Subcutaneous abdominal adipose tissue (tissue), 5 donors: ENCODE measurements at regions not wholly inside any gene's neighbourhood (a gene's known extent, or its start where the extent isn't known, plus 50 kb on each side); places are given as distances from the start of the nearest gene placed in this dataset.
"Not testable (repeated sequence)": the region's sequence is repeated elsewhere in the genome, so short reads cannot be mapped to it uniquely, and the experiment has no call there.

Experiments
- H3K27ac ChIP-seq: one replicate; pipeline ENCODE4 v1.7.0; 2013; ENCODE audit warnings: low read depth, mild to moderate bottlenecking, inconsistent platforms, low read length, moderate library complexity
- H3K27me3 ChIP-seq, 5 donors: one replicate each; pipeline ENCODE4 v1.7.0; 2013; ENCODE audit warnings: low read length in 5 of 5, inconsistent platforms in 1 of 5; ENCODE audit not compliant: control insufficient read depth in 5 of 5, insufficient read depth in 4 of 5
- H3K36me3 ChIP-seq, 5 donors: one replicate each; pipeline ENCODE4 v1.7.0; 2013; ENCODE audit warnings: low read length in 5 of 5; ENCODE audit not compliant: control insufficient read depth in 5 of 5, insufficient read depth in 5 of 5
- H3K4me1 ChIP-seq, 5 donors: one replicate each; pipeline ENCODE4 v1.7.0; 2013; ENCODE audit warnings: low read length in 5 of 5, mild to moderate bottlenecking in 3 of 5, moderate library complexity in 1 of 5; ENCODE audit not compliant: control insufficient read depth in 5 of 5, insufficient read depth in 5 of 5
- H3K4me3 ChIP-seq, 5 donors: one replicate each; pipeline ENCODE4 v1.7.0; 2013; ENCODE audit warnings: low read length in 5 of 5, low read depth in 1 of 5
- H3K9ac ChIP-seq, 5 donors: one replicate each; pipeline ENCODE4 v1.7.0; 2013; ENCODE audit warnings: low read length in 5 of 5, mild to moderate bottlenecking in 4 of 5, moderate library complexity in 3 of 5
- H3K9me3 ChIP-seq, 5 donors: one replicate each; pipeline ENCODE4 v1.7.0; 2013; ENCODE audit warnings: low read length in 5 of 5; ENCODE audit not compliant: control insufficient read depth in 5 of 5
- donor health status: healthy.
- donor health status: healthy.
- donor health status: healthy.
- donor health status: healthy.
- donor health status: healthy.

GRCh38 chr2:121832412-121833357 lies 77.2 kb downstream of the TSN start:
- Histone ChIP-seq H3K36me3 (no peaks in the 10 kb centered on the region), H3K27me3 (peaks cover 0 to 9% (median 2%) of the 10 kb centered on the region in 5 donors), H3K4me3 (no peak overlapping the region), H3K9ac (no peak overlapping the region), H3K4me1 (no peaks in the 10 kb centered on the region), H3K27ac (no peak overlapping the region), H3K9me3 (no peaks in the 10 kb centered on the region)

DNA sequence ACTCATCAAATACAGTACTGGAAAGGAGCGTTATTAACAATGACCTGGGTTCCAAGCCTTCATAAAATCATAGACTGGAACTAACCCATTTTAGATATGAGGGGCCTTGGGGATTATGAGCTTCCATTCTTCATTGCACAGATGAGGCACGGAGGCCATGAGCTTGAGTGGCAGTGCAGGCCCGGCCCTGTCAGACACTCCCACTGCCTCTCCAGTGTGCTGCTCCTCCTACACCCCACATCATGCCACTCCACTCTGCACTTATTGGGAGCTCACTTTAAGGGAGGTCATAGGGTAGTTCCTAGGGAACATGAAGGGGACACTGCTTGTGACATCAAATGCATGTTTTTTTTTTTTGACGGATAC lies 77.9 kb downstream of the TSN start:
- Histone ChIP-seq H3K27me3 (peaks cover 0 to 9% (median 2%) of the 10 kb centered on the region in 5 donors), H3K36me3 (no peaks in the 10 kb centered on the region), H3K9ac (no peak overlapping the region), H3K4me3 (no peak overlapping the region), H3K9me3 (no peaks in the 10 kb centered on the region), H3K4me1 (no peaks in the 10 kb centered on the region), H3K27ac (no peak overlapping the region)

GRCh38 chr2:121836611-121837010 lies 81.2 kb downstream of the TSN start:
- H3K9me3 ChIP-seq: no peaks in the 10 kb centered on the region
- no peak overlapping the region for H3K4me3 ChIP-seq
- no peaks in the 10 kb centered on the region for H3K36me3 ChIP-seq
- peaks cover 0 to 9% (median 3%) of the 10 kb centered on the region in 5 donors for H3K27me3 ChIP-seq
- no peak overlapping the region for H3K9ac ChIP-seq
- H3K27ac ChIP-seq: no peak overlapping the region
- no peaks in the 10 kb centered on the region for H3K4me1 ChIP-seq

- no peaks in the 10 kb centered on the region for H3K4me1 ChIP-seq
- no peak overlapping the region for H3K4me3 ChIP-seq
- no peak overlapping the region for H3K27ac ChIP-seq
- peaks cover 0 to 3% (median 3%) of the 10 kb centered on the region in 5 donors for H3K27me3 ChIP-seq
- H3K9me3 ChIP-seq: no peaks in the 10 kb centered on the region
- no peaks in the 10 kb centered on the region for H3K36me3 ChIP-seq
- H3K9ac ChIP-seq: no peak overlapping the region
Observed at GRCh38 chr2:121837591-121837990, 82.1 kb downstream of the TSN start.

GRCh38 chr2:121838551-121838950 lies 83.1 kb downstream of the TSN start:
- H3K36me3 ChIP-seq: no peaks in the 10 kb centered on the region
- no peak overlapping the region for H3K4me3 ChIP-seq
- no peak overlapping the region for H3K27ac ChIP-seq
- H3K27me3 ChIP-seq: peaks cover 0 to 3% (median 3%) of the 10 kb centered on the region in 5 donors
- H3K9ac ChIP-seq: no peak overlapping the region
- H3K9me3 ChIP-seq: no peaks in the 10 kb centered on the region
- no peaks in the 10 kb centered on the region for H3K4me1 ChIP-seq

DNA sequence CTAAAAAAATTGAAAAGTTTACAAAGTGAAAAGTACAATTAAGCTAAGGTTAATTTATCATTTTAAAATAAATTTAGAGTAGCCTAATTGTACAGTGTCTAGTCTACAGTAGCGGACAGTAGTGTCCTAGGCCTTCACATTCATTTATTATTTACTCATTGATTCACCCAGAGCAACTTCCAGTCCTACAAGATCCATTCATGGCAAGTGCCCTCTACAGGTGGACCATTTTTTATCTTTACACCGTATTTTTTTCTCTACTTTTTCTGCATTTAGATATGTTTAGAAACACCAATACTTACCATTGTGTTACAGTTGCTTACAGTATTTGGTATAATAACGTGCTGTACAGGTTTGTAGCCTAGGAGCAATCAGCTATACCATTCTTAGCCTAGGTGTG lies 84.1 kb downstream of the TSN start:
- no peak overlapping the region for H3K9ac ChIP-seq
- no peaks in the 10 kb centered on the region for H3K36me3 ChIP-seq
- no peak overlapping the region for H3K27ac ChIP-seq
- H3K4me1 ChIP-seq: no peaks in the 10 kb centered on the region
- no peaks in the 10 kb centered on the region for H3K9me3 ChIP-seq
- peaks cover 0 to 3% (median 3%) of the 10 kb centered on the region in 5 donors for H3K27me3 ChIP-seq
- H3K4me3 ChIP-seq: no peak overlapping the region

GRCh38 chr2:121849236-121849635 lies 93.8 kb downstream of the TSN start:
- H3K4me3 ChIP-seq: no peak overlapping the region
- no peaks in the 10 kb centered on the region for H3K36me3 ChIP-seq
- no peak overlapping the region for H3K27ac ChIP-seq

GRCh38 chr2:121853149-121853548 lies 97.7 kb downstream of the TSN start:
- not testable (repeated sequence) for H3K9ac ChIP-seq, H3K27ac ChIP-seq, H3K9me3 ChIP-seq, H3K36me3 ChIP-seq, H3K4me1 ChIP-seq, H3K4me3 ChIP-seq, H3K27me3 ChIP-seq

More at GRCh38 chr2:121849236-121849635, 93.8 kb downstream of the TSN start:
- Histone ChIP-seq H3K4me1 (no peaks in the 10 kb centered on the region), H3K9ac (no peak overlapping the region), H3K27me3 (no peaks in the 10 kb centered on the region), H3K9me3 (no peaks in the 10 kb centered on the region)

GRCh38 chr2:121855510-121855909 lies 100.1 kb downstream of the TSN start:
- peaks cover 0 to 6% (median 0%) of the 10 kb centered on the region in 5 donors for H3K9me3 ChIP-seq
- H3K27ac ChIP-seq: no peak overlapping the region
- no peaks in the 10 kb centered on the region for H3K36me3 ChIP-seq
- no peak overlapping the region for H3K4me3 ChIP-seq
- H3K27me3 ChIP-seq: peaks cover 0 to 8% (median 0%) of the 10 kb centered on the region in 5 donors
- no peaks in the 10 kb centered on the region for H3K4me1 ChIP-seq
- no peak overlapping the region for H3K9ac ChIP-seq

DNA sequence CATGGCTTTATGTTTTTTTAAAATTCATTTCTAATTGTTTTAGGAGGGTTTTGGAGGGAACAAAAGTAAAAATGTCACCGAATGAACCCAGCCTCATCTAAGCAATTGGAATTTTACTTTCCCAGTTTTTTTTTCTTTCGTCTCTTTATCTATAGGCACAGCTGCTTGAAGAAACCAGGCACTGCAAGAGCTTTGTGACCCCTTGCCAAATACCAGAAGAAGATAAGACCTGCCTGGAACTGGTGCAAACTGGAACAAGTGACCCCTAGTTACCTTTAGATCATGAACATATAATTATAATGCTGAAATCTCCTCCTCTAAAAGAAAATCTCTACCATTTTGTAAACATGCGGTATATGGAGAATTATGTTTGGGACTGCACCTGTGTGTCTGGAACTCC lies 100.9 kb downstream of the TSN start:
- H3K4me3 ChIP-seq: no peak overlapping the region
- no peaks in the 10 kb centered on the region for H3K36me3 ChIP-seq
- peaks cover 0 to 8% (median 0%) of the 10 kb centered on the region in 5 donors for H3K27me3 ChIP-seq
- peaks cover 0 to 6% (median 0%) of the 10 kb centered on the region in 5 donors for H3K9me3 ChIP-seq
- no peaks in the 10 kb centered on the region for H3K4me1 ChIP-seq
- no peak overlapping the region for H3K27ac ChIP-seq
- no peak overlapping the region for H3K9ac ChIP-seq
